Kidney (tissue), 13 donors: ENCODE measurements at regions not wholly inside any gene's neighbourhood (a gene's known extent, or its start where the extent isn't known, plus 50 kb on each side); places are given as distances from the start of the nearest gene placed in this dataset.

Experiments
- DNase-seq, 5 donors: peaks; one replicate each; pipeline ENCODE4 v3.0.0-alpha.2; 2013 to 2020
- FAIRE-seq: peaks from 2 replicates; lab custom pipeline; 2012; peaks lifted over from hg19 to GRCh38; lab: Jason Lieb, UNC
- H3K27ac ChIP-seq, 2 donors: one replicate each; pipeline ENCODE4 v1.7.0; 2013; ENCODE audit warnings: low read depth in 2 of 2, low read length in 2 of 2, inconsistent platforms in 1 of 2
- H3K27me3 ChIP-seq: one replicate; pipeline ENCODE4 v1.7.1; 2013; ENCODE audit warnings: low read length, inconsistent platforms; ENCODE audit not compliant: control insufficient read depth, insufficient read depth
- H3K36me3 ChIP-seq, 3 donors: one replicate each; pipeline versions ENCODE4 v1.7.0 to v1.7.1; 2013; ENCODE audit warnings: low read length in 3 of 3, control low read depth in 1 of 3, inconsistent platforms in 1 of 3; ENCODE audit not compliant: insufficient read depth in 3 of 3, control insufficient read depth in 2 of 3
- H3K4me1 ChIP-seq, 3 donors: one replicate each; pipeline versions ENCODE4 v1.7.0 to v1.7.1; 2013; ENCODE audit warnings: low read length in 3 of 3, inconsistent platforms in 1 of 3, low read depth in 1 of 3; ENCODE audit not compliant: control insufficient read depth in 2 of 3, insufficient read depth in 2 of 3
- H3K4me3 ChIP-seq, 3 donors: one replicate each; pipeline versions ENCODE4 v1.7.0 to v1.8.1; 2013; ENCODE audit warnings: low read length in 3 of 3, control low read depth in 1 of 3, inconsistent platforms in 1 of 3
- H3K9ac ChIP-seq, 3 donors: one replicate each; pipeline versions ENCODE4 v1.7.0 to v1.7.1; 2013; ENCODE audit warnings: low read length in 3 of 3, control low read depth in 1 of 3, inconsistent platforms in 1 of 3
- H3K9me3 ChIP-seq, 3 donors: one replicate each; pipeline versions ENCODE4 v1.7.0 to v1.7.1; 2013; ENCODE audit warnings: low read length in 3 of 3, control low read depth in 1 of 3, inconsistent platforms in 1 of 3; ENCODE audit not compliant: control insufficient read depth in 2 of 3, insufficient read depth in 1 of 3
- CTCF ChIP-seq: IDR thresholded peaks from 3 replicates; pipeline ENCODE4 v1.5.1; 2012; ENCODE audit warnings: mild to moderate bottlenecking, moderate library complexity, borderline replicate concordance; ENCODE audit not compliant: insufficient read depth; ENCODE audit errors: extremely low read depth
- intact Hi-C: fragments of 100-400 bp; cut with DNase I; formaldehyde crosslinking; loops from one replicate; pipeline ENCODE4 v1.11.1; 2022
- donor health status: control.
- donor health status: control.
- donor health status: control.
- donor health status: control.
- donor health status: control.
- donor health status: DM: yes; HTN: yes; CAD: no.
- donor health status: Normal renal cell carcinoma (clear cell type).

- no peak for FAIRE-seq
- Histone ChIP-seq H3K36me3 (no peaks in the 10 kb centered on the region), H3K9ac (no peak overlapping the region), H3K4me3 (no peak overlapping the region), H3K4me1 (no peaks in the 10 kb centered on the region), H3K27me3 (no peaks in the 10 kb centered on the region), H3K9me3 (no peaks in the 10 kb centered on the region), H3K27ac (peak overlapping the region in 1 of 2 donors; percentile 7)
- intact Hi-C loops = no loop called here
- DNase-seq = no peak
- no peak for TF ChIP-seq CTCF
Measured at GRCh38 chr6:105832313-105832761, 253.8 kb upstream of the PRDM1 start.

- Histone ChIP-seq H3K9me3 (no peaks in the 10 kb centered on the region), H3K4me3 (no peak overlapping the region), H3K27ac (no peak overlapping the region), H3K4me1 (no peaks in the 10 kb centered on the region), H3K9ac (no peak overlapping the region), H3K36me3 (no peaks in the 10 kb centered on the region), H3K27me3 (no peaks in the 10 kb centered on the region)
- DNase-seq = no peak
- no peak for FAIRE-seq
- intact Hi-C loops = no loop called here
- no peak for TF ChIP-seq CTCF
Measured at GRCh38 chr6:105831311-105832097, 254.6 kb upstream of the PRDM1 start.

GRCh38 chr6:105825210-105825609, 260.9 kb upstream of the PRDM1 start:
- TF ChIP-seq CTCF = no peak
- H3K9ac ChIP-seq = no peak overlapping the region
- DNase-seq = no peak
- no peaks in the 10 kb centered on the region for H3K4me1 ChIP-seq
- H3K9me3 ChIP-seq = no peaks in the 10 kb centered on the region
- no peaks in the 10 kb centered on the region for H3K36me3 ChIP-seq
- H3K27me3 ChIP-seq = no peaks in the 10 kb centered on the region
- FAIRE-seq = no peak
- H3K4me3 ChIP-seq = no peak overlapping the region
- intact Hi-C loops = no loop called here
- H3K27ac ChIP-seq = no peak overlapping the region
